GM12872 (cell line): ENCODE measurements at regions not wholly inside any gene's neighbourhood (a gene's known extent, or its start where the extent isn't known, plus 50 kb on each side); places are given as distances from the start of the nearest gene placed in this dataset.

ENCODE experiments used
- TF ChIP-seq, protein P1 (sequence below): IDR thresholded peaks from 3 replicates; pipeline ENCODE4 v1.5.1; 2011; ENCODE audit warnings: low read depth, mild to moderate bottlenecking, low read length, moderate library complexity; ENCODE audit not compliant: insufficient read depth

DNA sequence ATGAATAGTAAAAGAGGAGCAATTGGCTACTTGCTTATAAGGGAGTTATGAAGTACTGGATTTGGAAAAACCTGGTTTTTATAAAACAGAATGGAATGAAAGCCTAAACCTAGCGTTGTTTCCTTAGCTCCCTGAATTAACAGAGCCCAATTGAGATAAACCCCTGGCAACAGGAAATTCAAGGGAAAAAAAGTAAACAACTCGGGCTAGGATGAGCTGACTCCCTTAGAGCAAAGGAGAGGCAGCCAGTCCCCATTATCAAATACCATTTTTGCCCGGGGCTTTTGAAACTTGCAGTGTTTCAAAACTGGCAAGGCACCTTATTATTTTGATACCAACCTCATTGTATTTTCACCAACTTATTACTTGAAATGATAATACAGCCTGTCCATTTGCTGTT is 587.5 kb downstream of the CD109 start:
- TF ChIP-seq, protein P1, sequence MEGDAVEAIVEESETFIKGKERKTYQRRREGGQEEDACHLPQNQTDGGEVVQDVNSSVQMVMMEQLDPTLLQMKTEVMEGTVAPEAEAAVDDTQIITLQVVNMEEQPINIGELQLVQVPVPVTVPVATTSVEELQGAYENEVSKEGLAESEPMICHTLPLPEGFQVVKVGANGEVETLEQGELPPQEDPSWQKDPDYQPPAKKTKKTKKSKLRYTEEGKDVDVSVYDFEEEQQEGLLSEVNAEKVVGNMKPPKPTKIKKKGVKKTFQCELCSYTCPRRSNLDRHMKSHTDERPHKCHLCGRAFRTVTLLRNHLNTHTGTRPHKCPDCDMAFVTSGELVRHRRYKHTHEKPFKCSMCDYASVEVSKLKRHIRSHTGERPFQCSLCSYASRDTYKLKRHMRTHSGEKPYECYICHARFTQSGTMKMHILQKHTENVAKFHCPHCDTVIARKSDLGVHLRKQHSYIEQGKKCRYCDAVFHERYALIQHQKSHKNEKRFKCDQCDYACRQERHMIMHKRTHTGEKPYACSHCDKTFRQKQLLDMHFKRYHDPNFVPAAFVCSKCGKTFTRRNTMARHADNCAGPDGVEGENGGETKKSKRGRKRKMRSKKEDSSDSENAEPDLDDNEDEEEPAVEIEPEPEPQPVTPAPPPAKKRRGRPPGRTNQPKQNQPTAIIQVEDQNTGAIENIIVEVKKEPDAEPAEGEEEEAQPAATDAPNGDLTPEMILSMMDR: no peak

DNA sequence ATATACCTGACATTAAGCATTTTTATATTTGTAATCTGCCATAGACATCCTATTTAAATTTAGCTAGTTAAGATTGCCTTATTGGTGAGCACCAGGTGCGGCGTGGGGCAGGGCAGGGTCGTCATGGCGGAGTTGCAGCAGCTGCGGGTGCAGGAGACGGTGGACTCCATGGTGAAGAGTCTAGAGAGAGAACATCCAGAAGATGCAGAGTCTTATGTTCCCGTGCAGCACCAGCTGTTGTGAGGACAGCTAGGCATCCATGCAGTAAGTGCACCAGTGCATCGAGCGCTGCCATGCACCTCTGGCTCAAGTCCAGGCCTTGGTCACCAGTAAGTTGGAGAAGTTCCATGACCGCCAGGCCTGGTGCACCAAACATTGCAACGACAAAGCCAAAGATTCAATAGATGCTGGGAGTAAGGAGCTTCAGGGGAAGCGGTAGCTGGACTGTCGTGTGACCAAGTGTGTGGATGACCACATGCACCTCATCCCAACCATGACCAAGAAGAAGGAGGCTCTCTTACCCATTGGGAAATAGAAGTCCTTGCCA is 586.2 kb downstream of the CD109 start:
- TF ChIP-seq, protein P1: no peak

DNA sequence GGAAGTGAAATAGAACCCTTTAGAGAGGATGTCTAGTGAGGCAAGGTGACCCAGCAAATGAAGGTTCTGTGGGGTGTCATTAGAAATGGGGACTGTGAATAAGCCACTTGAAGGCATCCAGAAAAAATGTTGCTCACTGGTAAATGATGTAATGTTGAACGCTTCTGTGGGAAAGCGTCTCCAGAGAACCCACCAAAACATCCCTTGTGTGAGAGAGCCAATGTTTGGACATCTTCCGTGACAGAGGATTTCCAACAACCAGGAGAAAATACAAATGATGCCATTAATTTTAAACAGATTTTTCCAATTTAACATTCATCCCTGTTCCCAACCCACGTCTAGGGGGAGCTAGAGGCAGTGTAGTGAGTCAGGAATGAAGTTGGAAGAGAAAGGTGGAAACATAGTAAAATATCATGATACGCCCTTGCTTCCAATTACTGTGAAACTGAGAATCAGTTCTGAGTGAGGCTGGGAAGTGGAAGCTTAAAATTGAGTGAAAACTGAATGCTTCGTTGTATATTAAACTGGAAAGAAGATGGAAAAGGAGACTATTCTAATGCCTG is 584.2 kb downstream of the CD109 start:
- TF ChIP-seq, protein P1: no peak

DNA sequence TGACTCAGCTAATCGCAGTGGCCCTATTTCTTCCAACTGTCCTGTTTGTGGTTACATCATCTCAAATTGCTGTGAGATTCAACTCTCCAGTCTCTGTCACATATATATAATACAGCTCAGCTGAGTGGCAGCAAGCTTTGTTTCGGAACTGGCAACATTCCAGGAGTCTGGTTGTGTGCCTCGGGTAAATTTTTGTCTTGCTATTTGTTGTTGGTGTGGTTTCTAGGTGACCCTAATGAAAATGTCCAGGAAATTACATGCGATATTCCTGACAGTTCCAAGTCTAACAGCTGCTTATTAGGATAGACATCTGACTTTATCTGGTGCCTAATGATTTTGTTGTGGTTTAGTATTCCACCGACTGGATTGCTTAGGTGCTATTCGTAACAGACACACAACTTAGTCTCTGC is 581.8 kb downstream of the CD109 start:
- TF ChIP-seq, protein P1: no peak

DNA sequence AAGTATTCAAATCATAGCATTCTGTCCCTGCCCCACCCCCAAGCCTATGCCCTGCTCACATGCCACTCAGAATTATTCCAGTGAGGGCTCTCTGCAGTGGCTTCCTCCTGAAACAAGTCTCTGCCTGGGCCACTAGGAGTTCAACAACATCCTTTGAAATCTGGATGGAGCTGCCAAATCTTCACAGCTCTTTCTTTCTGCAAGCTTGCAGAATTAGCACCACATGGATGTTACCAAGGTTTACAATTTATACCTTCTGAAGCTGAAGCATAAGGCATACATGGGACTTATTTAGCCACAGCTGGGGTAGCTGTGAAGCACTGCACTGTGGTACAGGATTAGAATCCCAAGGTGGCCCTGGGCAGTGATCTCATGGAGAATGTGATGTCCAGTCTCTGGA is 577.5 kb downstream of the CD109 start:
- TF ChIP-seq, protein P1: no peak

DNA sequence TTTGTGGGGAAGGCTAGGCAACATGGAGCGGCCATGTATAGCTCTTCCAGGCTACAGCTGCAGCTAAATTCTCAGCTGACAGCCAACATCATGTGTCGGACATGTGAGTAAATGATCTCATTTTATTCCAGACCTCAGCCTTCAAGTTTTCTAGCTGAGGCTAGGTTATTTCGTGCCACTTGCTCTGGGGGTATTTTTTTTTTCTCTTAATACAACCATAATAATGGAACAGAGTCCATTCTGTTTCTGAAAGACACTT is 573.5 kb downstream of the CD109 start:
- TF ChIP-seq, protein P1: no peak

DNA sequence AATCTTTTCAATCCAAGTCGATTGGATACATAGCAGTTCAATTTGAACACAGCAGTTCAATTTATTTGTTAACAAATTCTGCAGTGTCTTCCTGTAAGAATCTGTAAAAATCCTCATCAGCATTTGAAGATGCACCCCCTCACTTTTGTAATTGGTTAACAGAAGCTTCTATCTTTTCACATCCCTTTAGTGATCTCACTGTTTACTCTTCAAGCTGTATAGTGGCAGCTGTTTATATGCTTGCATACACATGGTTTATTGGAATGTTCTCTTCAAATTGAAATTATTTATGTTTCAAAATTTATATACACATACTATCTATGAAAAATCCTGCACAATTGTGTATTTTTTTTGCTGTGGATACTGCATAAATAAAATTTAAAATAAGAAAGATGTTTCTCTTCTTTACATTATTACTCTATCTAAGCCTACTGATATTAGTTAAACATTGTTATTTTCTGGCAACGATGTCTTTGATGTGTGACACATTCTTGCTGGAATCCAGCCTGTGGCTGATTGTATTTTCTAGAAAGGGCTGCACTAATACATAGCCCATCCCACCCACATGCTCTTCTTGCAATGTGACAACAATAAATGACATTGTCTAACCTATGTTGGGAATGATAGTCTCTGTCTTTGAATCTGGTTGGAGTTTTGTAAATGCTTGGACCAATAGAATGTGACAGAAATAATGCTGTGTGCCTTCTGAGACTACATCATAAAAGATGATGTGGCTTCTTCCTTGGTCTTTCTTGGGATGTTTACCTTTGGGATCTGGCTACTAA is 573.0 kb downstream of the CD109 start:
- TF ChIP-seq, protein P1: no peak
